Right atrium auricular region (tissue), 2 donors: ENCODE measurements at regions not wholly inside any gene's neighbourhood (a gene's known extent, or its start where the extent isn't known, plus 50 kb on each side); places are given as distances from the start of the nearest gene placed in this dataset.

Experiments used
- DNase-seq: peaks from one replicate; pipeline ENCODE4 v3.0.0-alpha.2; 2019; ENCODE audit warnings: low spot score
- H3K27ac ChIP-seq, 2 donors: fragments of 200-600 bp; sonication (generic); 1 replicate in 1 of 2; 2 replicates in 1 of 2; pipeline ENCODE4 v1.5.1; 2016 to 2019
- H3K27me3 ChIP-seq, 2 donors: fragments of 200-600 bp; sonication (generic); one replicate each; pipeline versions ENCODE4 v1.5.1 to v1.6.0; 2017 to 2019
- H3K36me3 ChIP-seq: fragments of 200-600 bp; sonication (generic); one replicate; pipeline ENCODE4 v1.5.1; 2016
- H3K4me1 ChIP-seq, 2 donors: fragments of 200-600 bp; sonication (generic); one replicate each; pipeline versions ENCODE4 v1.5.1 to v1.6.0; 2017 to 2019
- H3K4me3 ChIP-seq, 2 donors: fragments of 200-600 bp; sonication (generic); 1 replicate in 1 of 2; 2 replicates in 1 of 2; pipeline ENCODE4 v1.5.1; 2017 to 2019; ENCODE audit warnings: mild to moderate bottlenecking in 1 of 2, moderate library complexity in 1 of 2
- H3K9me3 ChIP-seq, 2 donors: fragments of 200-600 bp; sonication (generic); one replicate each; pipeline ENCODE4 v1.5.1; 2019
- CTCF ChIP-seq, 2 donors: fragments of 200-600 bp; sonication (generic); IDR thresholded peaks; one replicate each; pipeline ENCODE4 v1.5.1; 2019; ENCODE audit warnings: antibody characterized with exemption in 2 of 2

- no peak for DNase-seq
- H3K27me3 ChIP-seq: no peaks in the 10 kb centered on the region
- no peak overlapping the region for H3K4me3 ChIP-seq
- peaks cover 0 to 19% of the 10 kb centered on the region in 2 donors for H3K4me1 ChIP-seq
- no peak for TF ChIP-seq CTCF (IDR thresholded peaks at IDR 0.05)
- no peaks in the 10 kb centered on the region for H3K36me3 ChIP-seq
- H3K9me3 ChIP-seq: no peaks in the 10 kb centered on the region
- no peak overlapping the region for H3K27ac ChIP-seq
Observed at GRCh38 chr4:123853651-123854050, 457.1 kb downstream of the SPRY1 start.

- no peaks in the 10 kb centered on the region for H3K36me3 ChIP-seq
- DNase-seq: peak; percentile 77
- H3K27me3 ChIP-seq: no peaks in the 10 kb centered on the region
- H3K4me1 ChIP-seq: peaks cover 0 to 19% of the 10 kb centered on the region in 2 donors
- H3K9me3 ChIP-seq: no peaks in the 10 kb centered on the region
- H3K27ac ChIP-seq: peak overlapping the region; percentile 48 to 73
- no peak for TF ChIP-seq CTCF (IDR thresholded peaks at IDR 0.05)
- H3K4me3 ChIP-seq: peak overlapping the region in 1 of 2 donors; percentile 16
Observed at GRCh38 chr4:123856689-123857545, 460.3 kb downstream of the SPRY1 start.

DNA sequence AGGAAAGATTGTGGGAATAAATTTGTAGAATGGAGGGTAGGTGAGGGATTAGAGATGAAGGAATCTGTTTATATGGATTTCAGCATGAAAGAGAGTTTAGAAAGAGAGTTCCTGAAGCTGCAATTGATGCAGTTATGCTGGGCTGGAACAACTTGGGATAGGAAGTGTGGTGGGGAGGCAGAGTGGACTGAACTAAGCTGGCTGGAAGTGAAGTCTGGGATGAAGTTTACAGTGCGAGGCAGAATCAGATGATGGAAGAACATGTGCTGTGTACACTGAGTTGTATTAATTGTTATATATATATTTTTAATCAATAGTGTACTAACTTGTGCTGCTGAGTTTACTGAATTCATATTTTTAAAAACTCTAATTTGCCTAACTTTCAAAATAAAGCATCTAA lies 461.9 kb downstream of the SPRY1 start:
- Histone ChIP-seq H3K4me3 (no peak overlapping the region), H3K9me3 (no peaks in the 10 kb centered on the region), H3K27ac (peak overlapping the region in 1 of 2 donors; percentile 48), H3K27me3 (no peaks in the 10 kb centered on the region), H3K4me1 (peaks cover 0 to 19% of the 10 kb centered on the region in 2 donors), H3K36me3 (no peaks in the 10 kb centered on the region)
- DNase-seq: no peak
- no peak for TF ChIP-seq CTCF (IDR thresholded peaks at IDR 0.05)

- no peaks in the 10 kb centered on the region for H3K36me3 ChIP-seq
- no peaks in the 10 kb centered on the region for H3K9me3 ChIP-seq
- DNase-seq: no peak
- H3K4me3 ChIP-seq: no peak overlapping the region
- TF ChIP-seq CTCF (IDR thresholded peaks at IDR 0.05): no peak
- no peaks in the 10 kb centered on the region for H3K27me3 ChIP-seq
- H3K4me1 ChIP-seq: no peaks in the 10 kb centered on the region
- no peak overlapping the region for H3K27ac ChIP-seq
Observed at GRCh38 chr4:123862812-123863211, 466.2 kb downstream of the SPRY1 start.

GRCh38 chr4:123866796-123867195 lies 470.2 kb downstream of the SPRY1 start:
- Histone ChIP-seq H3K36me3 (no peaks in the 10 kb centered on the region), H3K27ac (no peak overlapping the region), H3K4me1 (peaks cover 0 to 4% of the 10 kb centered on the region in 2 donors), H3K27me3 (no peaks in the 10 kb centered on the region), H3K4me3 (no peak overlapping the region), H3K9me3 (no peaks in the 10 kb centered on the region)
- no peak for DNase-seq
- TF ChIP-seq CTCF (IDR thresholded peaks at IDR 0.05): no peak
